Ovary (tissue), 7 donors: ENCODE measurements at regions not wholly inside any gene's neighbourhood (a gene's known extent, or its start where the extent isn't known, plus 50 kb on each side); places are given as distances from the start of the nearest gene placed in this dataset.

Source experiments
- DNase-seq, 5 donors: peaks; one replicate each; pipeline ENCODE4 v3.0.0-alpha.2; 2019 to 2020
- H3K27ac ChIP-seq, 2 donors: fragments of 200-600 bp; one replicate each; pipeline versions ENCODE4 v1.5.1 to v1.8.0; 2019 to 2022
- H3K27me3 ChIP-seq: fragments of 200-600 bp; one replicate; pipeline ENCODE4 v1.8.0; 2022
- H3K36me3 ChIP-seq: fragments of 200-600 bp; sonication (generic); one replicate; pipeline ENCODE4 v1.5.1; 2019
- H3K4me1 ChIP-seq: one replicate; pipeline ENCODE4 v1.8.1; 2013; ENCODE audit warnings: mild to moderate bottlenecking, moderate library complexity; ENCODE audit not compliant: insufficient read depth
- H3K4me3 ChIP-seq: fragments of 200-600 bp; sonication (generic); one replicate; pipeline ENCODE4 v1.5.1; 2017
- H3K9me3 ChIP-seq, 2 donors: fragments of 200-600 bp in 1 of 2; sonication (generic) in 1 of 2; one replicate each; pipeline versions ENCODE4 v1.5.1 to v1.8.1; 2013 to 2019; ENCODE audit warnings: mild to moderate bottlenecking in 1 of 2, moderate library complexity in 1 of 2
- EP300 ChIP-seq: sonication (generic); formaldehyde crosslinking; IDR thresholded peaks from one replicate; pipeline ENCODE4 v1.6.1; 2017; ENCODE audit warnings: antibody characterized with exemption
- POLR2A ChIP-seq: fragments of 450-650 bp; IDR thresholded peaks from one replicate; pipeline ENCODE4 v1.6.1; 2017; ENCODE audit warnings: antibody characterized with exemption, mild to moderate bottlenecking, moderate library complexity
- WGBS, 3 donors: extraction: QIAGEN DNeasy Blood & Tissue Kit in 1 of 3; methylation state at CpG; one replicate each; pipeline versions ENCODE4 v1.1.5 to v1.1.7; 2013 to 2017; 5-methylcytosine and 5-hydroxymethylcytosine counted together
- intact Hi-C, 4 donors: fragments of 100-400 bp; cut with DNase I; formaldehyde crosslinking; loops; one replicate each; pipeline versions ENCODE4 v1.11.0 to v1.15.1; 2022 to 2023
- TF ChIP-seq, protein P1 (sequence below), 3 donors: fragments of 450-650 bp in 2 of 3; fragments of 200-600 bp in 1 of 3; IDR thresholded peaks; one replicate each; pipeline versions ENCODE4 v1.5.1 to v1.8.0; 2016 to 2022; ENCODE audit warnings: antibody characterized with exemption in 3 of 3, mild to moderate bottlenecking in 1 of 3
- donor health status: DM: no; HTN: no; CAD: no; lungs with moderate emphysema.
- donor health status: DM: no; HTN: no; CAD: no.
- donor health status: Bipolar disorder and iron deficiency.
- donor health status: DM: no; HTN: no; CAD: no.
- donor health status: DM: yes; HTN: yes; CAD: no.

DNA sequence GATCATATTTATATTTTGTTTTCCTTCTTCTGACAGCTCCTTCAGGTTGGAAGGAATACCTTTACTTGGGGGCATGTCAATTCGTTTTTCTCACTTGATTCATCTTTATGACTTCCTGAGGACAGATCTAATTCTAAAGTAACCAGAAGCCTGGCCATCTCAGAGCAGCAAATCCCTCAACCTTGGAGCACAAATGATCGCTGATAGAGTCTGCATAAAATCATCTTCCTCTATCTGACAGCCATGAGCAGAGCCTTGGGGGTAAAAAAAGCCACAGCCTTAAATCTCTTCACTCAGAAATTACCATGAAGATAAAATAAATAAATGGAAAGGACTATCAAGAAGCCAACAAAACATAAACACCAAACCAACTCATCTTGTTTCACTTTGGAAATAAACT lies 325.8 kb downstream of the PRR16 start:
- no peak overlapping the region for H3K27ac ChIP-seq
- TF ChIP-seq EP300 (no peak), POLR2A (no peak)
- TF ChIP-seq, protein P1, sequence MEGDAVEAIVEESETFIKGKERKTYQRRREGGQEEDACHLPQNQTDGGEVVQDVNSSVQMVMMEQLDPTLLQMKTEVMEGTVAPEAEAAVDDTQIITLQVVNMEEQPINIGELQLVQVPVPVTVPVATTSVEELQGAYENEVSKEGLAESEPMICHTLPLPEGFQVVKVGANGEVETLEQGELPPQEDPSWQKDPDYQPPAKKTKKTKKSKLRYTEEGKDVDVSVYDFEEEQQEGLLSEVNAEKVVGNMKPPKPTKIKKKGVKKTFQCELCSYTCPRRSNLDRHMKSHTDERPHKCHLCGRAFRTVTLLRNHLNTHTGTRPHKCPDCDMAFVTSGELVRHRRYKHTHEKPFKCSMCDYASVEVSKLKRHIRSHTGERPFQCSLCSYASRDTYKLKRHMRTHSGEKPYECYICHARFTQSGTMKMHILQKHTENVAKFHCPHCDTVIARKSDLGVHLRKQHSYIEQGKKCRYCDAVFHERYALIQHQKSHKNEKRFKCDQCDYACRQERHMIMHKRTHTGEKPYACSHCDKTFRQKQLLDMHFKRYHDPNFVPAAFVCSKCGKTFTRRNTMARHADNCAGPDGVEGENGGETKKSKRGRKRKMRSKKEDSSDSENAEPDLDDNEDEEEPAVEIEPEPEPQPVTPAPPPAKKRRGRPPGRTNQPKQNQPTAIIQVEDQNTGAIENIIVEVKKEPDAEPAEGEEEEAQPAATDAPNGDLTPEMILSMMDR (IDR thresholded peaks at IDR 0.05): no peak
- DNase-seq: no peak
- WGBS, 3 donors: 24 to 28% (median 26%) methylated on average over 2 of the region's 2 CpGs
- no peaks in the 10 kb centered on the region for H3K4me1 ChIP-seq
- H3K9me3 ChIP-seq: no peaks in the 10 kb centered on the region
- no peaks in the 10 kb centered on the region for H3K36me3 ChIP-seq
- intact Hi-C loops: loop anchor here in 1 of 4 donors (10.0 kb wide), 1 partner anchor 1755 kb away; no protein-coding TSS in a partner anchor
- no peaks in the 10 kb centered on the region for H3K27me3 ChIP-seq
- H3K4me3 ChIP-seq: no peak overlapping the region

DNA sequence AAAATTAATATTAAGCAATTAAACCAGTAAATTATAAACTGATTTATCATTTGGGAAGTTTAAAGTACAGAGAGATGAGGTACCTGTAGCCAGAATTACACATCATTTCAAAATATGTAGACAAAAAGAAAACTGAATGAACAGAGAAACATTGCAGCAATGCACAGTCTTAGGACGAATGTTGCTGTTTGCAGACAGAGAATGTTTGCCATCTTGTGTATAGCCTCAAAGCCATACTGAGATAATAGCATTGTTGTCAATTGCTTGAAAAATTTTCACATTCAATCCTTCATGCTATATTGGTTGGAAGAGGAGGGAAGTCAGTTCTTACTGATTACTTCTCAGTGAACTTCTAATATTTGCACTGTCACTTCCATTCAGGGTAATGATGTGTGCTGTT lies 326.2 kb downstream of the PRR16 start:
- Histone ChIP-seq H3K4me1 (no peaks in the 10 kb centered on the region), H3K9me3 (no peaks in the 10 kb centered on the region), H3K27me3 (no peaks in the 10 kb centered on the region), H3K27ac (no peak overlapping the region), H3K36me3 (no peaks in the 10 kb centered on the region), H3K4me3 (no peak overlapping the region)
- intact Hi-C loops: loop anchor here in 1 of 4 donors (10.0 kb wide), 1 partner anchor 1756 kb away; no protein-coding TSS in a partner anchor
- WGBS, 3 donors: 59 to 69% (median 60%) methylated on average over 1 of the region's 1 CpG
- DNase-seq: no peak
- TF ChIP-seq POLR2A: no peak
- TF ChIP-seq, protein P1 (IDR thresholded peaks at IDR 0.05): no peak
- TF ChIP-seq EP300: no peak

DNA sequence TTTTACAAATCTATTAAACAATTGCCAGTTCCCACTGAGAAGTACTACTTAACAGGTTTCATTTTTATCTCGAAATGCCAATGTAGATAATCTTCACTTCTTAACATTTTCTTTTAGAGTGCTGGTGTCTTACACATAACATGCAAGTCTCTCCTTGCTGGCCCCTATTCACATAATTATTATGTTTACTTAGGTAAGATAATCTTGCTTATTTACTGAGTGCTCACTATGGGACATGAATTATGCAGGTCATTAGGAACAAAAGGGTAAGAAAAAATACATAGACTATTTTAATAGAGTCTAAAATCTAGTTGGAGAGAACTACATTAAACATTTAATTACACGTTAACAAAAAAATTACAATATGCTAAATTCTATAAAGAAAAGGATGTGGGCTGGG lies 328.4 kb downstream of the PRR16 start:
- TF ChIP-seq EP300 (no peak), POLR2A (no peak)
- TF ChIP-seq, protein P1 (IDR thresholded peaks at IDR 0.05): no peak
- Histone ChIP-seq H3K27me3 (no peaks in the 10 kb centered on the region), H3K4me3 (no peak overlapping the region), H3K9me3 (no peaks in the 10 kb centered on the region), H3K27ac (no peak overlapping the region), H3K36me3 (no peaks in the 10 kb centered on the region), H3K4me1 (no peaks in the 10 kb centered on the region)
- WGBS, 3 donors: 79 to 93% (median 82%) methylated on average over 2 of the region's 2 CpGs
- no peak for DNase-seq
- intact Hi-C loops: loop anchor here in 1 of 4 donors (10.0 kb wide), 1 partner anchor 1758 kb away; no protein-coding TSS in a partner anchor

DNA sequence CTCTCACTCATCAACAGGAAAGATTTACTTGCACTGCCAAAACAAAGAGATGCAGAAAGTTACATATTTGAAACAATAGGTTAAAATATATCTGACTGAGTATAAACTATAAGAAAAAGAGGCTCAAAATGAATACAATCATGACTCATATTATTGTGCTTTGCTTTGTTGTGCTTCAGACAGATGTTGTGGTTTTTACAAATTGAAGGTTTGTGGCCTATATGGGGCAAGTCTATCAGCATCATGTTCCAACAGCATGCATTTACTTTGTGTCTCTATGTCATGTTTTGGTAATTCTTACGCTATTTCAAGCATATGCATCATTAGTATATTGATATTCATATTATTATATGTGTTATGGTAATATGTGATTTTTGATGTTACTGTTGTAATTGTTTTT lies 330.0 kb downstream of the PRR16 start:
- intact Hi-C loops: loop anchor here in 1 of 4 donors (10.0 kb wide), 1 partner anchor 1759 kb away; no protein-coding TSS in a partner anchor
- Histone ChIP-seq H3K4me3 (no peak overlapping the region), H3K27me3 (no peaks in the 10 kb centered on the region), H3K4me1 (no peaks in the 10 kb centered on the region), H3K36me3 (no peaks in the 10 kb centered on the region), H3K9me3 (no peaks in the 10 kb centered on the region), H3K27ac (no peak overlapping the region)
- 79 to 90% (median 89%) methylated on average over 1 of the region's 1 CpG for WGBS, 3 donors
- TF ChIP-seq, protein P1 (IDR thresholded peaks at IDR 0.05): no peak
- TF ChIP-seq POLR2A (no peak), EP300 (no peak)
- DNase-seq: no peak
